ENCODE measurements at regions not wholly inside any gene's neighbourhood (a gene's known extent, or its start where the extent isn't known, plus 50 kb on each side); places are given as distances from the start of the nearest gene placed in this dataset.

DNA sequence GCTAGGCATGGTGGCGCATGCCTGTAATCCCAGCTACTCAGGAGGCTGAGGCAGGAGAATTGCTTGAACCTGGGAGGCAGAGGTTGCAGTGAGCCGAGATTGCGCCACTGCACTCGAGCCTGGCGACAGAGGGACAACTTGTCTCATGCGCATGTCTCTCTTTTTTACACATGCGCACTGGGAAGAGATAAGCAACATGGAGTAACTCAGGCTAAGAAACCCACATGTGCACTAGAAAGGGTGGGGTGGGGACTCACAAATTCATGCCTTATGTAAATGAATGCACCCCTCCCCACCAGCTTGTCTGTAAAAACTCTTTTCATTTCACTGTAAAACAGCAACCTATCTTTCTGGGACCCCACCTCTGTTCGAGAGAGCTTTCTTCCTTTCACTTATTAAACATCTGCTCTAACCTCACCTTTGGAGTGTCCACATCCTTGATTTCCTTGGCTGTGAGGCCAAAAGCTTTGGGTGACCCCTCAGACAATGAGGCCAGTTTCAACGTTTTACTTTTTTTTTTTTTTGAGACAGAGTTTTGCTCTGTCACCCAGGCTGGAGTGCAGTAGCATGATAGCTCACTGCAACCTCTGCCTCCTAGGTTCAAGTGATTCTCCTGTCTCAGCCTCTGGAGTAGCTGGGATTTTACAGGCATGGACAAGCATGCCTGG, 91.6 kb upstream of the RMP24 start:
- TF ChIP-seq POLR2A (IDR thresholded peaks at IDR 0.05) = no peak
- TF ChIP-seq, protein P1, sequence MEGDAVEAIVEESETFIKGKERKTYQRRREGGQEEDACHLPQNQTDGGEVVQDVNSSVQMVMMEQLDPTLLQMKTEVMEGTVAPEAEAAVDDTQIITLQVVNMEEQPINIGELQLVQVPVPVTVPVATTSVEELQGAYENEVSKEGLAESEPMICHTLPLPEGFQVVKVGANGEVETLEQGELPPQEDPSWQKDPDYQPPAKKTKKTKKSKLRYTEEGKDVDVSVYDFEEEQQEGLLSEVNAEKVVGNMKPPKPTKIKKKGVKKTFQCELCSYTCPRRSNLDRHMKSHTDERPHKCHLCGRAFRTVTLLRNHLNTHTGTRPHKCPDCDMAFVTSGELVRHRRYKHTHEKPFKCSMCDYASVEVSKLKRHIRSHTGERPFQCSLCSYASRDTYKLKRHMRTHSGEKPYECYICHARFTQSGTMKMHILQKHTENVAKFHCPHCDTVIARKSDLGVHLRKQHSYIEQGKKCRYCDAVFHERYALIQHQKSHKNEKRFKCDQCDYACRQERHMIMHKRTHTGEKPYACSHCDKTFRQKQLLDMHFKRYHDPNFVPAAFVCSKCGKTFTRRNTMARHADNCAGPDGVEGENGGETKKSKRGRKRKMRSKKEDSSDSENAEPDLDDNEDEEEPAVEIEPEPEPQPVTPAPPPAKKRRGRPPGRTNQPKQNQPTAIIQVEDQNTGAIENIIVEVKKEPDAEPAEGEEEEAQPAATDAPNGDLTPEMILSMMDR (IDR thresholded peaks at IDR 0.05) = no peak

Measured in adrenal gland (tissue), 5 donors.